CD1c-positive myeloid dendritic cell (primary cell): ENCODE measurements at regions not wholly inside any gene's neighbourhood (a gene's known extent, or its start where the extent isn't known, plus 50 kb on each side); places are given as distances from the start of the nearest gene placed in this dataset.
"Not testable (repeated sequence)": the region's sequence is repeated elsewhere in the genome, so short reads cannot be mapped to it uniquely, and the experiment has no call there.

ENCODE experiments used
- DNase-seq: peaks from one replicate; pipeline ENCODE4 v3.0.0-alpha.2; 2016; ENCODE audit errors: extremely low spot score

DNA sequence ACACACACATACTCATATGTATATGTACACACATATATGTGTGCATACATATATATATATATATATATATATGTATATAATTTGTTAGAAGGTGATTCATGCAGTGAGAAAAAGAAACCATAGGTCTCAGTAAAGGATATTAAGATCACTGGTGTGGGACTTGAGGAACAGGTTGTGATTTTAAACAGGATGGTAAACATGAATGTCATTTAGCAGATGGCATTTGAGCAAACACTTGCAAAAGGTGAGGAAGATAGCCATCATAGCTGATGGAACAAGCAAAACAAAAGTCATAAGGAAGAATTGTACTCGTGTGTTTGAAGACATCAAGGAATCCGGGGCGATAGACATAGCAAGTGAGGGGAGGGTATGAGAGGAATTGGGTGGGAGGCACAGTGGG, 784.5 kb downstream of the TSN start:
- DNase-seq = no peak

- no peak for DNase-seq
Observed at GRCh38 chr2:122542236-122542635, 786.8 kb downstream of the TSN start.

DNA sequence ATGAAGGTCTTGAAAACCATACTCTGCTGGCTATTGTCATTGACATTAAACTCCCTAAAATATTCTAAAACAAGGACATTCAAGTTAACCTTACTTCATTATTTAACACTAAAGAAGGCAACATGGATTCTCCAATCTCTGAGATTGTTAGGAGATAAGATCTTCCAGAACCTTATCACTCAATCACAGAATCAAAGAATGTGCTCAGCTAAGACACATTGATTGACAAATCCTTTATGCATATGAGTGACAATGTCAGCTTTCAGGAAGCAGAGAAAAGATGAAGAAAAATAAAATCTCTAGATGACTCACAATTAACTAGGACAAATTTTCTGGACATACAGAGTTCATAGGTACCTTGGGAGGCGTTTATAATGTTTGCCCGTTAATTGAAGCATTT, 787.2 kb downstream of the TSN start:
- no peak for DNase-seq

DNA sequence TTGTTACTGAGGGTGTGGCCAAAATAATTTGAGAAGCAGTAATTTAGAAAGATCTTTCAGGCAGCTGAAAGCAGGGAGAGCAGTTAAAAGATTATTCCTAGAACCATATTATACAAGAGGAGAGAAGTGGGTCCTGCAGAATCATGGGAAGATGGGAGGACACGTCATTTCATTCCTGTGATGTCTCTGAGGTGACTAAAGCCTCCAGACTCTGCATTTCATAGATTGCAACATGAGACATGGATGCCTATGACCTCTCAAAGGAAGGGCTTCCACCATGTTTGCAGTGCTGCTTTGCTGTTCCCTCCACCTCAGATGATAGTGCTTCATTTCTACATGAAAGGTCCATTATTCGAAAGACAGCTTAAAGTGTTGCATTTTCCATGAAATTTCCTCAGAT, 788.4 kb downstream of the TSN start:
- DNase-seq = no peak

- DNase-seq = no peak
Observed at GRCh38 chr2:122545821-122546220, 790.4 kb downstream of the TSN start.

DNA sequence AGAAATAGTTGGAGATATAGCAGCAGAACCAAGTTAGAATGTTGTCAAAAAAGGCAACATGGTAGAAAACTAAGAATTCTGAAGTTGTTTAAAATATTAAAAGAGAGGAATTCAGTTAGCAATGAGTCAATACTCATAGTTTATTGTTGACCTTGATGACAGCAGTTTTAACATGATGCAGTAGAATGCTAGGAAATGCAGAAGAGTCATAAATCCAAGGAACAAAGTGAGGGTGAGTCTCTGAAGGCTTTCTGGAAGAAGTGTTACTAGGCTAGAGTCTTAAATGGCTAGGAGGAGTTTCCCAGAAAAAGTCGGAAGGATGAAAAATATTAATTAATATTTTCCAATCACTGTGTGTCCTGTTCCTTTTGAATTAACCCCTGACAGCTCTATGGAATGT, 807.3 kb downstream of the TSN start:
- no peak for DNase-seq

DNA sequence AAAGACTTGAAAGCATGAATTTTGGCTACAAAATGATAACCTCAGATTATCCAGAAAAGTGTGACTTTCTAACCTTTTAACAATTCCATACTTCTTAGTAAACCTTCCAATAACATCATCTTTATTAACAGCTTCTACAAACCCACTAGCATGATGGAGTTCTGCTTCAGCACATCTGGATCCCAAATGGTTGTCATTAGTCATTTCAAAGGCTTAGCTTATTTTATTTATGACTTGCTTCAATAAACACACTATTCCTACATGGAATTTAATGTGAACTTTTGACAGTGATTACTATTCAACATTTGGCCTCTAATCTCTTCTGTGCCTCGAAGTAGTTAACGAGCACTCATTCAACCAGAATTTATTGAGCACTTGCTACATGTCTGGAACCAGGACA, 808.3 kb downstream of the TSN start:
- no peak for DNase-seq

GRCh38 chr2:122564843-122565242, 809.4 kb downstream of the TSN start:
- DNase-seq = no peak

- DNase-seq = no peak
Observed at GRCh38 chr2:122565364-122565763, 809.9 kb downstream of the TSN start.

DNA sequence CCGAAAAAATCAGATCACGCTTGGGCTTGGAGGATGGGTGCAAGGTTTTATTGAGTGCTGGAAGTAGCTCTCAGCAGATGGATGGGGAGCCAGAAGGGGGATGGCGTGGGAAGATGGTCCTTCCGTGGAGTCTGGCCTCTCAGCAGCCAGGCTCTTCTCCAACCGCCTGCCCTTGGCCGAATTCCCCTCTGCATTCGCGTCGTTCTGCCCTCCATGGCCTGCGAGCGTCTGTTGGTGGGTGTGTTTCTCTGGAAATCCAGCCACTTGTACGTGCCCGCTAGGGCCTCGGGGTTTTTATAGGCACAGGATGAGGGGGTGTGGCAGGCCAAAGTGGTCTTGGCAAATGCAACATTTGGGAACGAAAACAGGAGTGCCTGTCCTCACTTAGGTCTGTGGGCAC, 815.2 kb downstream of the TSN start:
- DNase-seq = no peak

GRCh38 chr2:122571471-122571870, 816.0 kb downstream of the TSN start:
- not testable (repeated sequence) for DNase-seq

DNA sequence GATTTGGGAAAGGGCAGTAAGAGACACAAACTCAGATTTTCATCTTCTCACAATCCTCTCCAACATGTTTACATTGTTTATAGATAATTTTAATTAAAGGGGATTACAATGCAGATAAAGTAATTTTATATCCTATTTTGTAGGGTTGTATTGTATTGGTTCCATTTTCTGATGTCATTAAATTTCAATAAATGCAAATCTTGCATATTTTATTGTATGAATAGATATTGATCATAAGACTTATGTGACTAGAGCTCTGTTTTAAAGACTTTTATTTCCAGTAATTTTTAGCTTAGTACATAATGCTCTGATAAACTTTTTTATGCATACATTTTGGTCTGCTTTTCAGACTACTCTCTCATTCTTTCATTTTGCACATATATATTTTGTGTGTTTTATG, 819.6 kb downstream of the TSN start:
- no peak for DNase-seq

- no peak for DNase-seq
Observed at GRCh38 chr2:122583159-122583917, 827.9 kb downstream of the TSN start.

GRCh38 chr2:122590524-122590923, 835.1 kb downstream of the TSN start:
- no peak for DNase-seq

- DNase-seq = no peak
Observed at GRCh38 chr2:122595065-122595464, 839.6 kb downstream of the TSN start.

DNA sequence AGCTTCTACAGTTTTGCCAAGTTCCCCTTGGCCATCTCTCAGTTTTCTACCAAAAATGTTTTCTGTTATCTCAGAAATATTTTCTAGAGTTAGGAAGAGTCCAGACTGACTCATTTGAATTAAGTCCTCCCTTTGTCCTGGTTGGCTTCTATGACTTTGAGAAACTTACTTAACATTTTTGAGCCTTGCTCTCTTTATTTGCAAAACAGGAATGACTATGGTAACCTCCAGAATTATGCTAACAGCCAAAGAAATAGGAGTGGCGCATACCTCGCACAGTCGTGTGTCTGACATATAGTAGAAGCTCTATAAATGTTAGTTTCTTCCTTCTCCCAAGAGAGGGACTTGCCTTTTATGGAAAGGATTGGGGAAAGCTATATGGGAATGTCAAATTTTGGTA, 841.1 kb downstream of the TSN start:
- DNase-seq = no peak

GRCh38 chr2:122598784-122599183, 843.3 kb downstream of the TSN start:
- DNase-seq = no peak

DNA sequence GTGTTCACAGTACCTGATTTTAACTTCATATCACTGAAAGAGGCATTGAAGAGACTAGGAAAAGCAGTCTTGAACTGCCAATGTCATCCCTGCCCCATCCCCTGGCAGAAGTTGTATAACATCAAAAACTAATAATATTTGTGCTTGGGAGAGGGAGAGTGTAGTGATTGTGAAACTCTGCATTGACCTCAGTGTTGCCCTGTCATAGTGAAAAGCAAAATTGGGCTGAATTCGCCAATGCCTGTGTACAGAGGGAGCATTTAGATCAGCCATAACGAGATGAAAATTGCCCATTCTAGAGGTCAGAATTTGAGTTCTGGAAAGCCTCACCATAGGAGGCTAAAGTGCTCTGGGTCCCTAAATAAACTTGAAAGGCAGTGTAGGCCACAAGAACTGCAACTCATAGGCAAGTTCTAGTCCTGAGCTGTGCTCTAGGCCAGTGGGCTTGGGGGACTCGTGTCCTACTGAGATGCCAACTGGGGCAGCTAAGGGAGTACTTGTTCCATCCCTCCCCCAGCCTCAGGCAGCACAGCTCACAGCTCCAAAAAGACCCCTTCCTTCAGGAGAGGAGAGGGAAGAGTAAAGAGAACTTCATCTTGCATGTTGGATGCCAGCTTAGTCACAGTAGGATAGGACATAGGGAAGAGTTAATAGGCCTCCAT, 855.6 kb downstream of the TSN start:
- DNase-seq = no peak

DNA sequence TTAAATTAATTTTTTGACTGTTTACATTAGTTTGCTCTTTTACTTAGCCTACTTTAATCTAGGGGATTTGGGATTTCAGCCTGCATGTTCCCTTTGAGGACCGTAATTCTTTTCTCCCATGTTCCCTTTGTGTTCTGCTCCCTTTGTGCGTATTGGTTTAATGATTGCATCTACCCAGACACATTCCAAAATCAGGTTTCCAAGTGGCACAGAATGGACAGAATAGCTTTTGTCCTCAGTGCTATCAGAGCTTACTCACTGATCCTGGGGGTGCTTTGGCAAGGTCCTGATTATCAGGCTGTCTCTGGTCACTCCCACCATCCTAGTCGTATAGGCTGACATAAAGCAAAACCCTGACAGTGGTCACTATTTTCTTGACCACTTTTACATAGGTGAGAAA, 867.5 kb downstream of the TSN start:
- no peak for DNase-seq

DNA sequence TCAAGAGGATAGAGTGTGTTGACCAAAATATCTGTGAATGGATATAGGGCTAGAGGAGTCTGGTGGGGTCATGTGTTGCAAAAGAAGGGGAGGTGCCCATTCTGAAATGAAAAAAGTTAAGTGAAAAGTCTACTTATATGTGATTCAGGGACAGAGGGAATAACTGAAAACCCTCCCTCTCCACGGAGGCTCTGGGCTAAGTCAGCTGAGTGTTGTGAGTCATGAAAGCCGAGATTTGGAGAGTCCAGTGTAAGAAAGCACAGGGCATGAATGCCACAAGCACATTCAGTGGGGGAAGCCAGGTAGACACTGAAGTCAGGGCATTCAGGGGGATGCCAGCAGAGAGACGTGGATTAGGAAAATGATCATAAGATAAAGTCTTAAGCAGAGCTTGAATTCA, 871.9 kb downstream of the TSN start:
- no peak for DNase-seq

DNA sequence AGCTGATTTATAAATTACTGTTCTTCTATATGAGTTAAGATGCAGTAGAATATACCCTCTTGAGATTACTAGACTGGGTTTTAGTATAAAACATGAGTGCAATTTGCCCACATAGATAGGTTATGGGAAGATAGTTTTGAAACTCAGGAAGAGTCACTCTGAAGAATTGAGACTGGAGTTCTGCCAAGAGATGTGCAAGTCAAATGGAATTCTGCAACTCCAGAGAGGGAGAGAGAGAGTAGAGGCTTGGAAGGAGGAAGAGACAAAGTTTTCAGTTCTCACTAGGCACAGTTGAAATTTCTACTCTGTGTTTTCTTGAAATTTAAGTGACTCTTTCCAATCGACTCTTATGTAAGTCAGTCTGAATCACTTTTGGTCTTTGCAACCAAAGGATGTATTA, 878.8 kb downstream of the TSN start:
- DNase-seq = no peak

DNA sequence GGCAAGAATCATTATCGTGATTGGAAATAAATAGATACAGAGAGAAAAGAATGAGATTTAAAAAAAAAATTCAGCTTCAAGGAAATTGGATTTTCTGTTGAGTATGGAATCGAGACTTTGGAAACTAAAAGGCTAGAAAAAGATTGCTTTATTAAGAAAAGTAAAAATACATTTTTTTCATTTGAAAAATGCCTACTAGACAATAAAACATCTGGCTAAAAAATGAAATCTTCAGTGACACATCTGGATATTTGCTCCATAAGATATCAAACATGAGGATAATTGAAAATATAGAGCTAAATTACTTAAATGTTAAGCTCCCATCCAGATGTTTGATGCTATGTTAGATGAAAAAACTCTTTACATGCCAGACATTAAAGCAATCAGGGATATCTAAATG, 879.5 kb downstream of the TSN start:
- DNase-seq = no peak

DNA sequence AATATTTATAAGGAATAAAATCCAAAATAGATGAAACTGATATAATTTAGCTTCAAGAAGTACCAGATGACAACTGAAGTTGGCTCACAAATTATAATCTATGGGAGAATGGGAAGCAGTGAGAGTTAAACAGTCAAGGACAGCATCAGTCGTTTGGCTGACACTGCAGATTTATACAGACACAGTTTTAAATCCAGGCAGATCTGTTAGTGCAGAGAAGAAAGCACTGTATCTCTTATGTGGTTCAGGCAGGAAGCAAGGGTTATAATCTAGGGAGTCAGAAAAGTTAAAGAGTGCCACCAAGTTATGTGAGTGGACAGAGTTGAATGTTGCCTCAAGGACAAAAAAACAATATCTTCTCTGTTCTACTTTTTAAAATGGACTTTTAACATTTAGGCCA, 880.2 kb downstream of the TSN start:
- DNase-seq = no peak

DNA sequence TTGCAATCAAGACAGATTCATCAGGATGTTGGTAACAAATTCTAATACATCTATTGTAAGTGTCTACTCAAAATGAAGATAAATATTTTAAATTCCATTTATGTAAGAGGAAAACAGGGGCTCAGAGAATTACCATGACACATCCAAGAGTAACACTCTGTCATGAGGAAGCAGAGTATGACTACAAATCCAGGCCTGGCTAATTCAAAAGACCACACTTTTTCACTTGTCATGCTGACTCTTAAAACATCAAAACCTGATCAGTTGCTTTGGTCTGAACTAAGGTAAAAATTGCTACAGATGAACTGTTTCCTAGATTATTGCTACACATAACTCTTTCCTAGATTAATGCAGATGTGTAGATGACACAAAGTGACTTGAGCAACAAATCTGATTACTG, 880.6 kb downstream of the TSN start:
- DNase-seq = no peak
